ENCODE measurements at regions not wholly inside any gene's neighbourhood (a gene's known extent, or its start where the extent isn't known, plus 50 kb on each side); places are given as distances from the start of the nearest gene placed in this dataset.

- no peak for DNase-seq (ENCODE audit: low read depth)
- TF ChIP-seq, protein P1, sequence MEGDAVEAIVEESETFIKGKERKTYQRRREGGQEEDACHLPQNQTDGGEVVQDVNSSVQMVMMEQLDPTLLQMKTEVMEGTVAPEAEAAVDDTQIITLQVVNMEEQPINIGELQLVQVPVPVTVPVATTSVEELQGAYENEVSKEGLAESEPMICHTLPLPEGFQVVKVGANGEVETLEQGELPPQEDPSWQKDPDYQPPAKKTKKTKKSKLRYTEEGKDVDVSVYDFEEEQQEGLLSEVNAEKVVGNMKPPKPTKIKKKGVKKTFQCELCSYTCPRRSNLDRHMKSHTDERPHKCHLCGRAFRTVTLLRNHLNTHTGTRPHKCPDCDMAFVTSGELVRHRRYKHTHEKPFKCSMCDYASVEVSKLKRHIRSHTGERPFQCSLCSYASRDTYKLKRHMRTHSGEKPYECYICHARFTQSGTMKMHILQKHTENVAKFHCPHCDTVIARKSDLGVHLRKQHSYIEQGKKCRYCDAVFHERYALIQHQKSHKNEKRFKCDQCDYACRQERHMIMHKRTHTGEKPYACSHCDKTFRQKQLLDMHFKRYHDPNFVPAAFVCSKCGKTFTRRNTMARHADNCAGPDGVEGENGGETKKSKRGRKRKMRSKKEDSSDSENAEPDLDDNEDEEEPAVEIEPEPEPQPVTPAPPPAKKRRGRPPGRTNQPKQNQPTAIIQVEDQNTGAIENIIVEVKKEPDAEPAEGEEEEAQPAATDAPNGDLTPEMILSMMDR (IDR thresholded peaks at IDR 0.05; ENCODE audit: low read length, missing control alignments): no peak
- no peak overlapping the region for H3K4me3 ChIP-seq (replicated peaks; ENCODE audit: low read depth, low read length)
These were observed 208.0 kb downstream of the NR2F2 start for GRCh38 chr15:96538491-96538890.

- H3K4me3 ChIP-seq (replicated peaks; ENCODE audit: low read depth, low read length): no peak overlapping the region
- TF ChIP-seq, protein P1 (IDR thresholded peaks at IDR 0.05; ENCODE audit: low read length, missing control alignments): no peak
These were observed 209.8 kb downstream of the NR2F2 start for GRCh38 chr15:96540283-96540682.

GRCh38 chr15:96542130-96542770, 211.8 kb downstream of the NR2F2 start:
- TF ChIP-seq, protein P1 (IDR thresholded peaks at IDR 0.05; ENCODE audit: low read length, missing control alignments): no peak
- H3K4me3 ChIP-seq (replicated peaks; ENCODE audit: low read depth, low read length): no peak overlapping the region
- no peak for DNase-seq (ENCODE audit: low read depth)

More at GRCh38 chr15:96540283-96540682, 209.8 kb downstream of the NR2F2 start:
- DNase-seq (ENCODE audit: low read depth): no peak

- TF ChIP-seq, protein P1 (IDR thresholded peaks at IDR 0.05; ENCODE audit: low read length, missing control alignments): no peak
- no peak for DNase-seq (ENCODE audit: low read depth)
- H3K4me3 ChIP-seq (replicated peaks; ENCODE audit: low read depth, low read length): no peak overlapping the region
These were observed 213.8 kb downstream of the NR2F2 start for GRCh38 chr15:96544162-96544756.

GRCh38 chr15:96549136-96549535, 218.6 kb downstream of the NR2F2 start:
- TF ChIP-seq, protein P1 (IDR thresholded peaks at IDR 0.05; ENCODE audit: low read length, missing control alignments): no peak
- DNase-seq (ENCODE audit: low read depth): no peak
- H3K4me3 ChIP-seq (replicated peaks; ENCODE audit: low read depth, low read length): no peak overlapping the region

GRCh38 chr15:96551196-96551595, 220.7 kb downstream of the NR2F2 start:
- TF ChIP-seq, protein P1 (IDR thresholded peaks at IDR 0.05; ENCODE audit: low read length, missing control alignments): no peak
- DNase-seq (ENCODE audit: low read depth): no peak

GRCh38 chr15:96551722-96552121, 221.2 kb downstream of the NR2F2 start:
- H3K4me3 ChIP-seq (replicated peaks; ENCODE audit: low read depth, low read length): no peak overlapping the region
- TF ChIP-seq, protein P1 (IDR thresholded peaks at IDR 0.05; ENCODE audit: low read length, missing control alignments): no peak
- no peak for DNase-seq (ENCODE audit: low read depth)

More at GRCh38 chr15:96551196-96551595, 220.7 kb downstream of the NR2F2 start:
- H3K4me3 ChIP-seq (replicated peaks; ENCODE audit: low read depth, low read length): no peak overlapping the region

Measured in fibroblast of pulmonary artery (primary cell).